T-helper 2 cell (primary cell): ENCODE measurements at regions not wholly inside any gene's neighbourhood (a gene's known extent, or its start where the extent isn't known, plus 50 kb on each side); places are given as distances from the start of the nearest gene placed in this dataset.
"Not testable (repeated sequence)": the region's sequence is repeated elsewhere in the genome, so short reads cannot be mapped to it uniquely, and the experiment has no call there.

Source experiments
- DNase-seq, 5 experiments: peaks; one replicate each; pipeline versions ENCODE4 v3.0.0 to v3.0.0-alpha.2; 2012 to 2022

GRCh38 chr13:93023929-93024328, 202.7 kb upstream of the GPC6 start:
- DNase-seq: no peak

- no peak for DNase-seq
Observed at GRCh38 chr13:93025984-93026383, 200.6 kb upstream of the GPC6 start.

GRCh38 chr13:93029536-93029935, 197.1 kb upstream of the GPC6 start:
- DNase-seq: no peak

- DNase-seq: no peak
Observed at GRCh38 chr13:93036380-93036779, 190.2 kb upstream of the GPC6 start.

- DNase-seq: no peak
Observed at GRCh38 chr13:93037780-93038179, 188.8 kb upstream of the GPC6 start.

- DNase-seq: no peak
Observed at GRCh38 chr13:93038187-93038586, 188.4 kb upstream of the GPC6 start.

GRCh38 chr13:93039131-93039530, 187.5 kb upstream of the GPC6 start:
- no peak for DNase-seq

- DNase-seq: not testable (repeated sequence)
Observed at GRCh38 chr13:93041566-93041965, 185.0 kb upstream of the GPC6 start.

GRCh38 chr13:93045836-93046235, 180.8 kb upstream of the GPC6 start:
- no peak for DNase-seq

- DNase-seq: no peak
Observed at GRCh38 chr13:93055233-93055632, 171.4 kb upstream of the GPC6 start.

GRCh38 chr13:93058301-93058700, 168.3 kb upstream of the GPC6 start:
- no peak for DNase-seq

- no peak for DNase-seq
Observed at GRCh38 chr13:93060144-93060543, 166.5 kb upstream of the GPC6 start.

- DNase-seq: no peak
Observed at GRCh38 chr13:93066187-93066586, 160.4 kb upstream of the GPC6 start.

- DNase-seq: no peak
Observed at GRCh38 chr13:93079294-93079693, 147.3 kb upstream of the GPC6 start.

- DNase-seq: no peak
Observed at GRCh38 chr13:93080166-93080565, 146.4 kb upstream of the GPC6 start.

GRCh38 chr13:93080587-93080986, 146.0 kb upstream of the GPC6 start:
- DNase-seq: peak in 1 of 5 experiments; percentile 33

GRCh38 chr13:93086329-93086728, 140.3 kb upstream of the GPC6 start:
- no peak for DNase-seq

- DNase-seq: no peak
Observed at GRCh38 chr13:93098972-93099371, 127.6 kb upstream of the GPC6 start.

- no peak for DNase-seq
Observed at GRCh38 chr13:93101226-93101734, 125.3 kb upstream of the GPC6 start.

GRCh38 chr13:93104270-93104669, 122.3 kb upstream of the GPC6 start:
- no peak for DNase-seq

GRCh38 chr13:93108111-93108601, 118.5 kb upstream of the GPC6 start:
- DNase-seq: no peak

- no peak for DNase-seq
Observed at GRCh38 chr13:93116809-93117208, 109.8 kb upstream of the GPC6 start.

GRCh38 chr13:93118081-93118615, 108.5 kb upstream of the GPC6 start:
- no peak for DNase-seq

GRCh38 chr13:93140912-93141311, 85.7 kb upstream of the GPC6 start:
- DNase-seq: no peak

- DNase-seq: no peak
Observed at GRCh38 chr13:93144031-93144430, 82.6 kb upstream of the GPC6 start.
